Spleen (tissue), 7 donors: ENCODE measurements at regions not wholly inside any gene's neighbourhood (a gene's known extent, or its start where the extent isn't known, plus 50 kb on each side); places are given as distances from the start of the nearest gene placed in this dataset.

Experiments
- POLR2A ChIP-seq, 3 donors: fragments of 450-650 bp; IDR thresholded peaks; one replicate each; pipeline ENCODE4 v1.5.1; 2017; ENCODE audit warnings: antibody characterized with exemption in 3 of 3, mild to moderate bottlenecking in 1 of 3
- POLR2AphosphoS5 ChIP-seq, 3 donors: sonication (generic); formaldehyde crosslinking; IDR thresholded peaks; one replicate each; pipeline ENCODE4 v1.5.1; 2017; ENCODE audit warnings: antibody characterized with exemption in 3 of 3
- TF ChIP-seq, protein P1 (sequence below), 11 experiments: fragments of 200-600 bp in 7 of 11; fragments of 450-650 bp in 4 of 11; sonication (generic) in 4 of 11; IDR thresholded peaks in 8 of 11; conservative IDR thresholded peaks in 3 of 11; 1 replicate in 7 of 11; 2 replicates in 4 of 11; pipeline versions ENCODE4 v1.4.0 to v1.8.0; 2016 to 2021; ENCODE audit warnings: antibody characterized with exemption in 11 of 11, inconsistent platforms in 4 of 11, mild to moderate bottlenecking in 1 of 11
- donor health status: DM: no; HTN: no; CAD: no; lungs with moderate emphysema.
- donor health status: DM: no; HTN: no; CAD: no.
- donor health status: DM: no; HTN: no; CAD: no.

DNA sequence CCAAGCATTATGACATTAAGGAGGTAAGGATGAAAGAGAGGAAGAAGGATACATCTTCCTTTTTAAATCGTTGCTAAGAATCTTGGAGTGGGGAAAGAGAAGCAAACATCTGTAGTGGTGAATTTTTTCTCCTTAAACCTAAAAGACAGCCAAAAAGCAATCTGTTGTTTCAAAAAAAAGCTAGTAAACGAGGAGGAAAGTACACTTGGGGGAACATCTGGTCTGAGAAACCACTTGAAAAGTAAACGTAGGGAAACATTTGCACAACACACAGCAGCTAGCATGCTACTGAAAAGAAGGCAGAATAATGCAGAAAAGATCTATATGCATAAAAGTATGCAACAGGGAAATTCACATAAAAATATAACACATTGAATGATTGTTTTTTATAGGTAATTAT lies 1485.6 kb downstream of the PCDH19 start:
- TF ChIP-seq POLR2A (IDR thresholded peaks at IDR 0.05) (no peak), POLR2AphosphoS5 (IDR thresholded peaks at IDR 0.05) (no peak)
- TF ChIP-seq, protein P1, sequence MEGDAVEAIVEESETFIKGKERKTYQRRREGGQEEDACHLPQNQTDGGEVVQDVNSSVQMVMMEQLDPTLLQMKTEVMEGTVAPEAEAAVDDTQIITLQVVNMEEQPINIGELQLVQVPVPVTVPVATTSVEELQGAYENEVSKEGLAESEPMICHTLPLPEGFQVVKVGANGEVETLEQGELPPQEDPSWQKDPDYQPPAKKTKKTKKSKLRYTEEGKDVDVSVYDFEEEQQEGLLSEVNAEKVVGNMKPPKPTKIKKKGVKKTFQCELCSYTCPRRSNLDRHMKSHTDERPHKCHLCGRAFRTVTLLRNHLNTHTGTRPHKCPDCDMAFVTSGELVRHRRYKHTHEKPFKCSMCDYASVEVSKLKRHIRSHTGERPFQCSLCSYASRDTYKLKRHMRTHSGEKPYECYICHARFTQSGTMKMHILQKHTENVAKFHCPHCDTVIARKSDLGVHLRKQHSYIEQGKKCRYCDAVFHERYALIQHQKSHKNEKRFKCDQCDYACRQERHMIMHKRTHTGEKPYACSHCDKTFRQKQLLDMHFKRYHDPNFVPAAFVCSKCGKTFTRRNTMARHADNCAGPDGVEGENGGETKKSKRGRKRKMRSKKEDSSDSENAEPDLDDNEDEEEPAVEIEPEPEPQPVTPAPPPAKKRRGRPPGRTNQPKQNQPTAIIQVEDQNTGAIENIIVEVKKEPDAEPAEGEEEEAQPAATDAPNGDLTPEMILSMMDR (IDR thresholded peaks at IDR 0.05 in 8 of 11, conservative IDR thresholded peaks at IDR 0.05 in 3 of 11): no peak
